Stomach (tissue), 4 donors: ENCODE measurements at regions not wholly inside any gene's neighbourhood (a gene's known extent, or its start where the extent isn't known, plus 50 kb on each side); places are given as distances from the start of the nearest gene placed in this dataset.

ENCODE experiments used
- POLR2AphosphoS5 ChIP-seq, 3 donors: sonication (generic); formaldehyde crosslinking; IDR thresholded peaks; one replicate each; pipeline ENCODE4 v1.6.1; 2016; ENCODE audit warnings: antibody characterized with exemption in 3 of 3
- TF ChIP-seq, protein P1 (sequence below), 7 experiments: fragments of 450-650 bp in 4 of 7; fragments of 200-600 bp in 3 of 7; sonication (generic) in 3 of 7; IDR thresholded peaks; one replicate each; pipeline ENCODE4 v1.5.1; 2016 to 2019; ENCODE audit warnings: antibody characterized with exemption in 7 of 7, control low read depth in 2 of 7, mild to moderate bottlenecking in 1 of 7

DNA sequence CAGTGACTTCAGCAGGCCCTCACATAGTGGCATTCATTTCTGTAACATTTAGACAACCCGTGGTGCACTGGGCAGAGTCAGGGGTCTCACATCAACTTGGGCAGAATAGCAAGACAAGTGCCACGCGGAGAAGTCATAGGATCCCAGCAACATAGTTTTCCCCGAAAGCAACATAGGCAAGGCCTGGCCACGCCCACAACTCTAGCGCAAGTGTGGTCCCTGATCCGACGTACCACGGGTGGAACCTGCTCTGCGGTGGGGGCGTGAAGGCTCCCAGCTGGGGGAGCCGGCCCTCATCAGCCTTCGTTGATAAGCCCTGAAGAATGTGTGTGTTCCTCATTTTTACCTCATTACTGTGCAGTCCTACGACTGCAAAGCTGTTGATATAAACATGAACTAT is 261.2 kb downstream of the EIPR1 start:
- TF ChIP-seq, protein P1, sequence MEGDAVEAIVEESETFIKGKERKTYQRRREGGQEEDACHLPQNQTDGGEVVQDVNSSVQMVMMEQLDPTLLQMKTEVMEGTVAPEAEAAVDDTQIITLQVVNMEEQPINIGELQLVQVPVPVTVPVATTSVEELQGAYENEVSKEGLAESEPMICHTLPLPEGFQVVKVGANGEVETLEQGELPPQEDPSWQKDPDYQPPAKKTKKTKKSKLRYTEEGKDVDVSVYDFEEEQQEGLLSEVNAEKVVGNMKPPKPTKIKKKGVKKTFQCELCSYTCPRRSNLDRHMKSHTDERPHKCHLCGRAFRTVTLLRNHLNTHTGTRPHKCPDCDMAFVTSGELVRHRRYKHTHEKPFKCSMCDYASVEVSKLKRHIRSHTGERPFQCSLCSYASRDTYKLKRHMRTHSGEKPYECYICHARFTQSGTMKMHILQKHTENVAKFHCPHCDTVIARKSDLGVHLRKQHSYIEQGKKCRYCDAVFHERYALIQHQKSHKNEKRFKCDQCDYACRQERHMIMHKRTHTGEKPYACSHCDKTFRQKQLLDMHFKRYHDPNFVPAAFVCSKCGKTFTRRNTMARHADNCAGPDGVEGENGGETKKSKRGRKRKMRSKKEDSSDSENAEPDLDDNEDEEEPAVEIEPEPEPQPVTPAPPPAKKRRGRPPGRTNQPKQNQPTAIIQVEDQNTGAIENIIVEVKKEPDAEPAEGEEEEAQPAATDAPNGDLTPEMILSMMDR (IDR thresholded peaks at IDR 0.05), result no peak
- no peak for TF ChIP-seq POLR2AphosphoS5 (IDR thresholded peaks at IDR 0.05)
